Activated naive CD8-positive, alpha-beta T cell treated with anti-CD3 and anti-CD28 coated beads, Interleukin-2, amount 50 U/mL, for 24 hours (primary cell): ENCODE measurements at regions not wholly inside any gene's neighbourhood (a gene's known extent, or its start where the extent isn't known, plus 50 kb on each side); places are given as distances from the start of the nearest gene placed in this dataset.
"Not testable (repeated sequence)": the region's sequence is repeated elsewhere in the genome, so short reads cannot be mapped to it uniquely, and the experiment has no call there.

ENCODE experiments used
- ATAC-seq: fragments of 150-1000 bp; cut with Tn5 transposase; one replicate; pipeline ENCODE4 v1.10.0; 2021
- DNase-seq: peaks from one replicate; pipeline ENCODE4 v3.0.0; 2021
- H3K27ac Mint-ChIP-seq: one replicate; pipeline ENCODE4 v1.8.0; 2021; ENCODE audit warnings: mild to moderate bottlenecking, mixed read lengths
- H3K27me3 Mint-ChIP-seq: one replicate; pipeline ENCODE4 v1.8.0; 2021; ENCODE audit warnings: mixed read lengths
- H3K36me3 Mint-ChIP-seq: one replicate; pipeline ENCODE4 v1.8.0; 2021; ENCODE audit warnings: low read depth, mixed read lengths
- H3K4me1 Mint-ChIP-seq: one replicate; pipeline ENCODE4 v1.8.0; 2021; ENCODE audit warnings: mixed read lengths
- H3K4me3 Mint-ChIP-seq: one replicate; pipeline ENCODE4 v1.8.0; 2021; ENCODE audit warnings: mild to moderate bottlenecking, moderate library complexity, mixed read lengths
- H3K9me3 Mint-ChIP-seq: one replicate; pipeline ENCODE4 v1.8.0; 2021; ENCODE audit warnings: mixed read lengths

- no peaks in the 10 kb centered on the region for H3K4me1 Mint-ChIP-seq
- peaks cover 2% of the 10 kb centered on the region for H3K27me3 Mint-ChIP-seq
- ATAC-seq: no peak
- no peak overlapping the region for H3K4me3 Mint-ChIP-seq
- DNase-seq: no peak
- no peaks in the 10 kb centered on the region for H3K9me3 Mint-ChIP-seq
- H3K36me3 Mint-ChIP-seq: no peaks in the 10 kb centered on the region
- no peak overlapping the region for H3K27ac Mint-ChIP-seq
Observed at GRCh38 chr13:100954430-100955305, 280.1 kb upstream of the TMTC4 start.

GRCh38 chr13:100951016-100951415 lies 276.4 kb upstream of the TMTC4 start:
- Mint-ChIP-seq H3K4me1 (no peaks in the 10 kb centered on the region), H3K36me3 (no peaks in the 10 kb centered on the region), H3K27me3 (no peaks in the 10 kb centered on the region), H3K27ac (no peak overlapping the region), H3K9me3 (no peaks in the 10 kb centered on the region), H3K4me3 (no peak overlapping the region)
- no peak for DNase-seq
- ATAC-seq: no peak

- not testable (repeated sequence) for DNase-seq, ATAC-seq, H3K4me3 Mint-ChIP-seq, H3K4me1 Mint-ChIP-seq, H3K36me3 Mint-ChIP-seq, H3K27me3 Mint-ChIP-seq, H3K27ac Mint-ChIP-seq, H3K9me3 Mint-ChIP-seq
Observed at GRCh38 chr13:100948937-100949336, 274.3 kb upstream of the TMTC4 start.

GRCh38 chr13:100946588-100946987 lies 272.0 kb upstream of the TMTC4 start:
- Mint-ChIP-seq H3K9me3 (no peaks in the 10 kb centered on the region), H3K27me3 (no peaks in the 10 kb centered on the region), H3K4me3 (no peak overlapping the region), H3K36me3 (no peaks in the 10 kb centered on the region), H3K4me1 (no peaks in the 10 kb centered on the region), H3K27ac (no peak overlapping the region)
- no peak for DNase-seq
- no peak for ATAC-seq

- ATAC-seq: no peak
- Mint-ChIP-seq H3K36me3 (no peaks in the 10 kb centered on the region), H3K4me1 (no peaks in the 10 kb centered on the region)
Observed at GRCh38 chr13:100944791-100945345, 270.3 kb upstream of the TMTC4 start.

GRCh38 chr13:100942742-100943141 lies 268.1 kb upstream of the TMTC4 start:
- no peaks in the 10 kb centered on the region for H3K4me1 Mint-ChIP-seq
- no peaks in the 10 kb centered on the region for H3K27me3 Mint-ChIP-seq
- no peaks in the 10 kb centered on the region for H3K9me3 Mint-ChIP-seq
- DNase-seq: no peak
- no peaks in the 10 kb centered on the region for H3K36me3 Mint-ChIP-seq
- ATAC-seq: no peak
- H3K4me3 Mint-ChIP-seq: no peak overlapping the region
- H3K27ac Mint-ChIP-seq: no peak overlapping the region

More at GRCh38 chr13:100944791-100945345, 270.3 kb upstream of the TMTC4 start:
- Mint-ChIP-seq H3K9me3 (no peaks in the 10 kb centered on the region), H3K4me3 (no peak overlapping the region), H3K27ac (no peak overlapping the region), H3K27me3 (no peaks in the 10 kb centered on the region)
- DNase-seq: no peak

- no peak for DNase-seq
- Mint-ChIP-seq H3K27me3 (no peaks in the 10 kb centered on the region), H3K9me3 (no peaks in the 10 kb centered on the region), H3K27ac (no peak overlapping the region), H3K36me3 (no peaks in the 10 kb centered on the region), H3K4me3 (no peak overlapping the region), H3K4me1 (no peaks in the 10 kb centered on the region)
- ATAC-seq: no peak
Observed at GRCh38 chr13:100941377-100942368, 267.1 kb upstream of the TMTC4 start.

GRCh38 chr13:100940658-100941057 lies 266.1 kb upstream of the TMTC4 start:
- Mint-ChIP-seq H3K27ac (no peak overlapping the region), H3K36me3 (no peaks in the 10 kb centered on the region), H3K4me1 (no peaks in the 10 kb centered on the region), H3K4me3 (no peak overlapping the region), H3K9me3 (no peaks in the 10 kb centered on the region), H3K27me3 (peaks cover 5% of the 10 kb centered on the region)
- ATAC-seq (no peak), DNase-seq (no peak)

- H3K36me3 Mint-ChIP-seq: no peaks in the 10 kb centered on the region
- no peaks in the 10 kb centered on the region for H3K9me3 Mint-ChIP-seq
- ATAC-seq: no peak
- peaks cover 9% of the 10 kb centered on the region for H3K27me3 Mint-ChIP-seq
- no peak for DNase-seq
- H3K4me3 Mint-ChIP-seq: no peak overlapping the region
- H3K4me1 Mint-ChIP-seq: no peaks in the 10 kb centered on the region
- H3K27ac Mint-ChIP-seq: no peak overlapping the region
Observed at GRCh38 chr13:100933841-100934240, 259.2 kb upstream of the TMTC4 start.

- no peaks in the 10 kb centered on the region for H3K4me1 Mint-ChIP-seq
- H3K4me3 Mint-ChIP-seq: no peak overlapping the region
- no peaks in the 10 kb centered on the region for H3K27me3 Mint-ChIP-seq
- H3K9me3 Mint-ChIP-seq: no peaks in the 10 kb centered on the region
- ATAC-seq: no peak
- no peak overlapping the region for H3K27ac Mint-ChIP-seq
- no peaks in the 10 kb centered on the region for H3K36me3 Mint-ChIP-seq
- DNase-seq: no peak
Observed at GRCh38 chr13:100922599-100922998, 248.0 kb upstream of the TMTC4 start.

- no peak overlapping the region for H3K4me3 Mint-ChIP-seq
- no peak overlapping the region for H3K27ac Mint-ChIP-seq
- H3K4me1 Mint-ChIP-seq: no peaks in the 10 kb centered on the region
- no peaks in the 10 kb centered on the region for H3K9me3 Mint-ChIP-seq
- no peaks in the 10 kb centered on the region for H3K36me3 Mint-ChIP-seq
- peaks cover 2% of the 10 kb centered on the region for H3K27me3 Mint-ChIP-seq
- no peak for DNase-seq
- no peak for ATAC-seq
Observed at GRCh38 chr13:100921139-100921538, 246.5 kb upstream of the TMTC4 start.

- H3K36me3 Mint-ChIP-seq: no peaks in the 10 kb centered on the region
- H3K9me3 Mint-ChIP-seq: peaks cover 6% of the 10 kb centered on the region
- H3K4me1 Mint-ChIP-seq: no peaks in the 10 kb centered on the region
- peaks cover 10% of the 10 kb centered on the region for H3K27me3 Mint-ChIP-seq
- H3K27ac Mint-ChIP-seq: no peak overlapping the region
- no peak for ATAC-seq
- H3K4me3 Mint-ChIP-seq: no peak overlapping the region
- DNase-seq: no peak
Observed at GRCh38 chr13:100917011-100917410, 242.4 kb upstream of the TMTC4 start.

- no peaks in the 10 kb centered on the region for H3K36me3 Mint-ChIP-seq
- peaks cover 18% of the 10 kb centered on the region for H3K27me3 Mint-ChIP-seq
- H3K9me3 Mint-ChIP-seq: peaks cover 6% of the 10 kb centered on the region
- H3K27ac Mint-ChIP-seq: no peak overlapping the region
- H3K4me3 Mint-ChIP-seq: no peak overlapping the region
- ATAC-seq (no peak), DNase-seq (no peak)
- no peaks in the 10 kb centered on the region for H3K4me1 Mint-ChIP-seq
Observed at GRCh38 chr13:100913143-100913542, 238.5 kb upstream of the TMTC4 start.

GRCh38 chr13:100904293-100904976 lies 229.8 kb upstream of the TMTC4 start:
- H3K4me3 Mint-ChIP-seq: no peak overlapping the region

More at GRCh38 chr13:100904293-100904976, 229.8 kb upstream of the TMTC4 start:
- ATAC-seq (no peak), DNase-seq (no peak)
- no peaks in the 10 kb centered on the region for H3K9me3 Mint-ChIP-seq
- H3K27me3 Mint-ChIP-seq: peaks cover 5% of the 10 kb centered on the region
- H3K4me1 Mint-ChIP-seq: no peaks in the 10 kb centered on the region
- no peak overlapping the region for H3K27ac Mint-ChIP-seq
- no peaks in the 10 kb centered on the region for H3K36me3 Mint-ChIP-seq
